Activated naive CD4-positive, alpha-beta T cell treated with anti-CD3 and anti-CD28 coated beads, Interleukin-2, amount 50 U/mL, for 24 hours (primary cell): ENCODE measurements at regions not wholly inside any gene's neighbourhood (a gene's known extent, or its start where the extent isn't known, plus 50 kb on each side); places are given as distances from the start of the nearest gene placed in this dataset.
A peak's percentile ranks its signal among the peaks of the same experiment; 100 is the strongest.

Experiments
- H3K27ac Mint-ChIP-seq: one replicate; pipeline ENCODE4 v1.8.0; 2021; ENCODE audit warnings: mild to moderate bottlenecking, mixed read lengths
- H3K27me3 Mint-ChIP-seq: one replicate; pipeline ENCODE4 v1.8.0; 2021; ENCODE audit warnings: mixed read lengths
- H3K36me3 Mint-ChIP-seq: one replicate; pipeline ENCODE4 v1.8.0; 2021; ENCODE audit warnings: mixed read lengths
- H3K4me1 Mint-ChIP-seq: one replicate; pipeline ENCODE4 v1.8.0; 2021; ENCODE audit warnings: mixed read lengths
- H3K4me3 Mint-ChIP-seq: one replicate; pipeline ENCODE4 v1.8.0; 2021; ENCODE audit warnings: mild to moderate bottlenecking, mixed read lengths
- H3K9me3 Mint-ChIP-seq: one replicate; pipeline ENCODE4 v1.8.0; 2021; ENCODE audit warnings: mixed read lengths

DNA sequence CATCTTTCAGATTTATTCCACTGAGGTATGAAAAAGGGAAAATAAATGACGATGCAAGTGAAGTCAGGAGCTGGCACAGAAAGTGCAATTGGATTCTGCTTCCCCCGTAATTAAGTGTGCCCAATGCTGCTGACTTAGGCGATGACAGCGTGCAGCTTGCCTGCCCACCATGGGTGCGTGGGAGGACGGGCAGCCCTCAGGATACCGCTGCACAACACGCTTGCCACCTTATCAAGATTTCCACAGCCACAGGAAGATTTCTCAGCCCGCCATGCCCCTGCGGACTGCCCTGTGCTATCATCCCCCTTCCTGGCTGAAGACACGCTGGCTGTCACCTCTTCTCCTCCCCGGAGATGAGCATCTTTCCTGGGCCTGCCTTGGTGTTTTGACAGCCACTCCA lies 103.3 kb upstream of the BACH2 start:
- Mint-ChIP-seq H3K27ac (peak overlapping the region; percentile 93), H3K36me3 (no peaks in the 10 kb centered on the region), H3K27me3 (no peaks in the 10 kb centered on the region), H3K4me1 (peaks cover 85% of the 10 kb centered on the region), H3K4me3 (peak overlapping the region; percentile 40), H3K9me3 (no peaks in the 10 kb centered on the region)

DNA sequence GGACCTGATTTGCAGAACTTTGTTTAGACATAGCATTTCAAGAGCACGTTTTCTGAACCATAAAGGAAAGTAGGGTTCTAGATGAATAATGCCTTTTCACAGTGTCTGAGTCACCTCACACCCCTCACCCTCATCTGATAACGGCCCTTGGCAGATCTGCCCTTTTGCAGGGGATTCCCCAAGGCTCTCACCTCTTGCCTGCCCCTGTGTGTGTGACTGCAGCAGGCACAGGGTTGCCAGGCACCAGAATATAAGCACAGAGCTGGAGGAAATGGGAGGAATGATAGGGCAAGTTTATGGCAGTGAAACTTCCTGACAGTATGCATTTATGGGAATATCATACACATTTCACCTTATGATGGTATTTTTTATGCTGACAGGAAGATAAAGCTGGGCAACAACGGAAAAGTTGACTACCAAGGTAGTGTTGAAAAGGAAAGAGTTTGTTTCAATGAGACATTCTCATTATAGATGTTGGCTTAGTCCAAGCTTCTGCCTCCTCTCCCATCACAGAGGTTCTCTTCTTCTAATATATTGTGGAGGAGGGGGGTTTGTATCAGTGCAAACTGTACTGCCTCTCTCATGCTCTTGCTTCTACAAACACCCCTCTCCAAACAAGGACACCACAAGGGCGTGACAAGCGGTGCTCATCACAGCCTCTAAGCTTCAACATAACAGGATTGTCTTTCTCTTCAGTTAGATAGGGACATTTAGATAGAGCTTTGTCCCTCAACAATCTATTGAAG lies 101.5 kb upstream of the BACH2 start:
- peaks cover 89% of the 10 kb centered on the region for H3K4me1 Mint-ChIP-seq
- H3K9me3 Mint-ChIP-seq: no peaks in the 10 kb centered on the region

DNA sequence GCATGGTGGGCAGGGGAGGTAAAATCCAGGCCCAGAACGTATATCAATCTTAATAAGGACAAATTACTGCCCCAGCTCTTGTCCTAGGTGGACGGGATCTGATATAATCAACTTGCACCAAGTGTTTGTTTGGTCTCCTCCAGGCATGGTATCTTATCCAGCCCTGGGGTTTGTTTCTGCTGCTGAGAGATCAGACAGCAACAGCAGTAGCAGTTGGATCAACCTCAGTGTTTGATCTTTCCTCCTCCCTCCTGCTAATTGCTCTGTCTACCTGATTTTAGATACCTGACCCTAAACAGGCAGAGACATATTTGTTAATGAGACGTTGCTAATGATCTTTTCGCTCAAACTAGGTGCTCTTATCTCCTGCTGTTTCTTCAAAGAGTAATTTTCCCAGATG lies 100.4 kb upstream of the BACH2 start:
- Mint-ChIP-seq H3K9me3 (no peaks in the 10 kb centered on the region), H3K27me3 (no peaks in the 10 kb centered on the region), H3K4me3 (peak overlapping the region; percentile 40), H3K27ac (peak overlapping the region; percentile 93), H3K36me3 (no peaks in the 10 kb centered on the region), H3K4me1 (peaks cover 83% of the 10 kb centered on the region)

More for the DNA sequence above, 101.5 kb upstream of the BACH2 start:
- H3K27ac Mint-ChIP-seq: peak overlapping the region; percentile 93
- peak overlapping the region; percentile 40 for H3K4me3 Mint-ChIP-seq
- H3K27me3 Mint-ChIP-seq: no peaks in the 10 kb centered on the region
- H3K36me3 Mint-ChIP-seq: no peaks in the 10 kb centered on the region

DNA sequence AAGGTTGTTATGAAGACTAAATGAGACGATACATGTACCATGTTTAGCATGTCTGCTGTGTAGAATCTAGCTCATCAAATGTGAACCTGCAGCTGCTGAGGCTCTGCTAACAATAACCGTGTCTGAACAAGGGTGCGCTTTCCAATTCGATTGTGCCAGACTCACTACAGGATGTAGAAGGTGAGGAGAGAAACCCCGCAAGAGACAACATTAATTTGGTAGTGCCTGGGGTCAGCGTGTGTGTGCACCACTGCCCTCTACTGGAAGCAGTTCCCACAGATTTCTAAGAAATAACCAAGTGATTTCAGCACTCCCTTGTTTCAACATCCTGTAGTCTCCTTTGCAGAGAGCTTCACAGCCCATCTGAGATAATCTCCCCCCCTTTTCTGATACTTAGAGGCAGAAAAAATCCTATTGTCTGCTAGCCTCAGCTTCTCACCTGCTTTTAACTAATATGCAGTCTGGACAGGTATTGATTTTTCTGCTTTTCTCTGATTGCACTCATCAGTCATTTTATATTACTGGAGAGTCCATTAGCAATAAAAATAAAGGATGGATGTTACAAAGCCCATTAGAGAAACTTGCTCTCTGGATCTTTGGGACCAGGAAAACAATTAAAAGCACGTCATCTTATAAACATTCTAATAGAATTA lies 96.7 kb upstream of the BACH2 start:
- Mint-ChIP-seq H3K27ac (peak overlapping the region; percentile 80), H3K36me3 (no peaks in the 10 kb centered on the region), H3K27me3 (no peaks in the 10 kb centered on the region), H3K4me3 (peak overlapping the region; percentile 56), H3K9me3 (no peaks in the 10 kb centered on the region), H3K4me1 (peaks cover 71% of the 10 kb centered on the region)

DNA sequence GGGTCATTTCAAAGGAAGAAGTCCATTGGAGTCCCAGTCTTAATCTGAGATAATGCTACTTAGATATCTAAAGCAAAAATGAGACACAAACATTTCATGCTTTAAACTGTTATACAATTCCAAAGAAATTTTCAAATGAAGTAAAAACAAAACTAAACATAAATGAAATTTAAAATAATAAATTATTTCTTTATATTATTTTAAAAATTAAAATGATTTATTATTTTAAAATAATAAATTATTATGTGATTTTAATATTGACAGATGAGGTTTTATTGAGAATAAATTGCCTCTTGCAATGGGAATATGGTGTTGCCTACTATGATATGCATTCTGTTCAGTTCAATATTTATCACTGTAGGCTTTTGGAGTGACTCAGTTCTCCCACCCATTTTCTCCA lies 93.7 kb upstream of the BACH2 start:
- no peaks in the 10 kb centered on the region for H3K9me3 Mint-ChIP-seq
- no peaks in the 10 kb centered on the region for H3K27me3 Mint-ChIP-seq
- H3K36me3 Mint-ChIP-seq: no peaks in the 10 kb centered on the region
- peaks cover 50% of the 10 kb centered on the region for H3K4me1 Mint-ChIP-seq
- H3K4me3 Mint-ChIP-seq: no peak overlapping the region
- no peak overlapping the region for H3K27ac Mint-ChIP-seq

DNA sequence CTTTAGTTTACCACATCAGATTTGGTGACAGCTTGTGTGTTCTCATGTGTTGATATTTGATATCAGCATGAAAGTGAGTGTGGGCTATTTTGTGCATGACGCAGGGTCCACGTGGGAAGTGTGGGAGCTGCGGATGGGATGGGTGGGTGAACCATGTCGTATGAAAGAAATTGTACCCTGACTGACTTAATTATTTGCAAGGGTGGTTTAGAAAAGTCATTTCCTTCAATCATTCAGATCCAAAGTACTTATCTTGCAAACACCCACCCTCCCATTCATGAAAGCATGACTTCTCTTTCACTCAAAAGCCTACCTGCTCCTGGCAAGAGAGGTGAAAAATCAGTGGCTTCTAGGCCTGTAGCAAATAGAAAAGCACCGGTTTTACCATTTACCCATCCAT lies 91.8 kb upstream of the BACH2 start:
- H3K27me3 Mint-ChIP-seq: no peaks in the 10 kb centered on the region
- peaks cover 48% of the 10 kb centered on the region for H3K4me1 Mint-ChIP-seq
- no peaks in the 10 kb centered on the region for H3K36me3 Mint-ChIP-seq
- no peaks in the 10 kb centered on the region for H3K9me3 Mint-ChIP-seq
- H3K4me3 Mint-ChIP-seq: no peak overlapping the region
- peak overlapping the region; percentile 13 for H3K27ac Mint-ChIP-seq

DNA sequence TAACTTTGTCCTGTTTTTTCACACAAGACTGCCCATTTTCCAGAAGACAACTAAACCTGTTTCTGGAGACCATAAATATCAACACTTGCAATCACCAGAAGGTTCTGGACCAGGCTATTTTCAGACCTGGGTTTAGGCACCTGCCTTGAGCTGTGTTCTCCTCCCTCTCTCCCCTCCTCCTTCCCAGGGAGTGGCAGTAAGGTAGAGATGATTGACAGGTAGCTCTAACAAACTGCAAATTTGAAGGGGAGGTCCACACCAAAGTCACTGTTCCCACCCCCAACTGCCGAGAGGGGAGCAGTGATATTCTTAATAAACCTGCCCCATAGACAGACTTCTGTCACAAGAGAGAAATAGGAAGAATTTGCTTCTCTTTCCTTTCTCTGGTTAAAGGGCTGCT lies 91.2 kb upstream of the BACH2 start:
- peaks cover 48% of the 10 kb centered on the region for H3K4me1 Mint-ChIP-seq
- peak overlapping the region; percentile 13 for H3K27ac Mint-ChIP-seq
- H3K4me3 Mint-ChIP-seq: peak overlapping the region; percentile 31
- no peaks in the 10 kb centered on the region for H3K27me3 Mint-ChIP-seq
- no peaks in the 10 kb centered on the region for H3K36me3 Mint-ChIP-seq
- no peaks in the 10 kb centered on the region for H3K9me3 Mint-ChIP-seq

DNA sequence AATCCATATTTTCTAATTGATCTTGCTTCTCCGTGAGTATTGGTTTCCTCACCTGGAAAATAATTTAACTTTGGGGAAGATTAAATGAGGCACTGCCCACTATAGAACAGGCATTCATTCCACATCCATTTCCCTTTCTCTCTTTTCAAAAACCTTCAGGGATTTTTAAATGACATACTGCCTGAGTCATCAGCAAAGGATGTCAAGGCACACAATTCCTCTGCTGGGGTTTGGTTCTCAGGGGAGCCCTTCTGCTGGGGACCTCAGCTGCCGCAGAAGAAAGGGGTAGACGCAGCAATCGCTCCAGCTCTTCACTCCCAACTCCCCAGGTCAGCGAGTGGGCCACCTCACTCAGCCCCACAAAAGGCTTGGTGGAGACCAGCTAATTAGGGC lies 90.7 kb upstream of the BACH2 start:
- Mint-ChIP-seq H3K27ac (peak overlapping the region; percentile 41), H3K27me3 (no peaks in the 10 kb centered on the region), H3K9me3 (no peaks in the 10 kb centered on the region), H3K4me1 (peaks cover 51% of the 10 kb centered on the region), H3K4me3 (no peak overlapping the region), H3K36me3 (no peaks in the 10 kb centered on the region)

DNA sequence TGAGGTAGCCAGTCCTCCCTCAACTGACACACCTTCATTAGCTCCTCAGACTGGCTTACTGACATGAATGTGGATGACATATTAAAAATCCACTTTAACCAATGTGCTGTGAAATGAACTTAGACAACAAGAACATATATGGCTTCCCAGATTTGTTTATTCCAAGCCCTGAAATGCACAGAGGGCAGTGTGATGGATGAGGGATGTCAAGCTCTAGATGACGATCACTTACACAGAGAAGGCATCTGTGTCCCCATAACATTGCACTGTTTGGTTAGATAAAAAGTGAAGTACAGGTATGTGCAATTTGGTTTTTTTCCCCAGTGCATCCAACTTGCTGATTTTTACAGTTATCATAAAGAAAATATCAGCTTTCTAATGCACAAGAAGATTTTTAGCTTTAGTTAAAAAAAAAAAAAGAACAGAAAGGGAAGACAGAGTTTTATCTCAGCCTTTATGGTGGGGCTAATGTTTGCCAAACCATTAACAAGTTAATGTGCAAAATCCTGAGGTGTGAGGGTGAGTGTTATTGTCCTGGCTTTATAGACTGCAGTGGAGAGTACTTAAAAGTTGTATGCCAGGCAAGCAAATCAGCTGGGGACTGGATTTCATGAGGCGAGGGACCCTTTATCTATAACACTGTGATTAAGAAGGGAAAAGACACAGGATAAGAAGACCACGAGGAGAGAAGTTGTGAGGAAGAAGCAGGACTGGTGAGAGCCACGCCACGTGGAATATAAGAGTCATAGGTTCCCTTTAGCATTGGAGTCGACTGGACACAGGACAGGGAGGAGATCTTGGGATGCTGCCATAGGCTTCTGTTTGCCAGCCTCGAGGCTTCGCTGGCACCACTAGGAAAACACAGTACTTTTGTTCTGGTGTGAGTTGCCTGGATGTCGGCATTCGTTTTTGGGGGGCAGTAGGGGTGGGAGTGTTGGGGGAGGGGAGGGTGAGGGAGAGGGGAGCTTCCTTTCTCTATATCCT lies 90.0 kb upstream of the BACH2 start:
- Mint-ChIP-seq H3K4me1 (peaks cover 55% of the 10 kb centered on the region), H3K27me3 (no peaks in the 10 kb centered on the region), H3K4me3 (no peak overlapping the region), H3K9me3 (no peaks in the 10 kb centered on the region), H3K36me3 (no peaks in the 10 kb centered on the region), H3K27ac (no peak overlapping the region)

DNA sequence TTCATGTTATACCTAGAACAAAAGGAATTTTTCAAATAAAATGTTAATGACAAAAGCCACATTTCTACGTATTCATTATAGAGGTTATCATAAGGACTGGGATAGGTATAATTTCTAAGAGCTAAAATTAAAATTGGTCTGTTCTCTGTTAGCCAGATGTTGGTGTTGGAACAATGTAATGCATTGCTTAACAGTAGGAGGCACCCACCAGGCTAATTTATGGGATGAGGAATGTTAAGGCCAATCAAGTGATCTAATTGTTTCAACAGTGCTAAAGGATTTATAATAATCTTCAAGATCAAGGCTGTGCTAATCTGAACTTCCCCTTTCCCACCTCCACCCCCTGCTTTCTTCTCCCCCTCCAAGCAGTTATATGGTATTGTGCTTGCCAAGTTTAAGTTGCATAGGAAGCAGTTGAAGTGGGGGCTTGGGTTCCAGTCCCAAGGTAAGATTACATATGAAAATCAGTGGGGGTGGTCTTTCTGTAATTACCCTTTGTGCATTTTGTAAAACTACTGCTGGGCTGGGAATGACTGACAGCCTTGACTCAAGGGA lies 89.2 kb upstream of the BACH2 start:
- Mint-ChIP-seq H3K4me3 (no peak overlapping the region), H3K27ac (no peak overlapping the region), H3K4me1 (peaks cover 54% of the 10 kb centered on the region), H3K36me3 (no peaks in the 10 kb centered on the region), H3K27me3 (no peaks in the 10 kb centered on the region), H3K9me3 (no peaks in the 10 kb centered on the region)

DNA sequence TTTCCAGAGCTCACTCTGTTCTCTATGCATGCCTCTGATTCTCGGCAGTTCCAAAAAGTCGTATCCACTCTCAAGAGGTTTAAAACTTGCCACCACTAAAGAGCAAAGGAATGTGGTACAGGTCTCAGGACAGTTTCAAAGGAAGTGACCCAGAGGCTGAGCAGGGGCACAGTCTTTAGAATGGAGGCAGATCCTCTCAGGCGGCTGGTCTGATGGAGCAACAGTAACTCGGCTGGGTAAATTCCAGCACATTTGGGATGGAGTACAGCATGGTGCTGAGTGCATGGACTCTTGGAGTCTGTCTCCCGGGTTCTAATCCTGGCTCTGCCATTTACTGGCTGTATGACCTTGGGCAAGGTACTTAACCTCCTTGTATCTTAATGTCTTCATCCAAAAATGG lies 88.1 kb upstream of the BACH2 start:
- Mint-ChIP-seq H3K4me1 (peaks cover 51% of the 10 kb centered on the region), H3K27ac (no peak overlapping the region), H3K4me3 (no peak overlapping the region), H3K27me3 (no peaks in the 10 kb centered on the region), H3K36me3 (no peaks in the 10 kb centered on the region), H3K9me3 (no peaks in the 10 kb centered on the region)

DNA sequence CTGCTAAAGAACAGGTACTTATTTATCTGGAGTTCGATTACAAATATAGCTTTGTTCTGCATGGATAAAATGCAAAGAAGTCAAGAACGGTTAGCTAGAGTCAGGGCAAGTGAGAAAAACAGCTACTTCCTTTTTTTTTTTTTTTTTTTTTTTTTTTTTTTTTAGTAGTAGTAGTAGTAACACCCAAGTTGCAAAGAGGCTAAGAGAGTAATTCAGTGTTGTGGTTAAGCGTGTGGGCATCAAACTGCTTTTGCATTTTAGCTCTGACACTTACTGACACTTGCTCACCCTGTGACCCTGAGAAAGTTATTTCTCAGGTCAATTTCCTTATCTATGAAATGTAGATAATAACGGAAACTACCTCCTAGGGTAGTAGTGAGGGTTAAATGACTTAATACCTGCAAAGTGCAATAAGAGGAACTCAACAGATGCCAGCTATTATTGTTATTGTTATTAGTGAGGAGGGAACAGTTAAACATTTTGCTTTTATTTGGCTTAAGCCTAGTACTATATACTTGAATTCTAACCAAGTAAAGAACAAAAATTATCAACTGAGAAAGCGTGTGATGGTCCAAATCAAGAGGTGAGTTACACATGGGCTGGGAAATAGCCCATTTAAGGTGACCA lies 86.7 kb upstream of the BACH2 start:
- Mint-ChIP-seq H3K27me3 (no peaks in the 10 kb centered on the region), H3K36me3 (no peaks in the 10 kb centered on the region), H3K9me3 (no peaks in the 10 kb centered on the region), H3K4me1 (peaks cover 37% of the 10 kb centered on the region), H3K27ac (peak overlapping the region; percentile 63), H3K4me3 (peak overlapping the region; percentile 40)

DNA sequence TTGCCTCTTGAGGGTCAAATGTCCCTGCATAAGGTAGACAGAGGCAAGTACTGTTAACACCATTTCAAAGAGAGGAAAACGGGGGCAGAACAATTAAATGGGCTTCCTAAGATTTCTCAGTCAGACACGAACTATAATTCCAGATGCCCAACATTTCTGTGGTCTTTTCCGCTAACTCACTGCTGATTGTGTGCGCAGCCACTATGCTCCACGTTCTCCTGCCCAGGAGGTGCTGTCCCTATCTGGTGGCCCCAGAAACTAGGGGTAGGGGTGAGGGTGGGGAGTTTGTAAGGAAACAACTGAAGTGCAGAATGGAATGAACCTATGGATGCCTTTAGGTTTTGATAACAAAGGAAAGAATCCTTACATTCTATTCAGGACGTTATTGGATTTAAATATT lies 86.1 kb upstream of the BACH2 start:
- Mint-ChIP-seq H3K9me3 (no peaks in the 10 kb centered on the region), H3K36me3 (no peaks in the 10 kb centered on the region), H3K27me3 (no peaks in the 10 kb centered on the region), H3K4me3 (no peak overlapping the region), H3K4me1 (peaks cover 32% of the 10 kb centered on the region), H3K27ac (peak overlapping the region; percentile 63)

DNA sequence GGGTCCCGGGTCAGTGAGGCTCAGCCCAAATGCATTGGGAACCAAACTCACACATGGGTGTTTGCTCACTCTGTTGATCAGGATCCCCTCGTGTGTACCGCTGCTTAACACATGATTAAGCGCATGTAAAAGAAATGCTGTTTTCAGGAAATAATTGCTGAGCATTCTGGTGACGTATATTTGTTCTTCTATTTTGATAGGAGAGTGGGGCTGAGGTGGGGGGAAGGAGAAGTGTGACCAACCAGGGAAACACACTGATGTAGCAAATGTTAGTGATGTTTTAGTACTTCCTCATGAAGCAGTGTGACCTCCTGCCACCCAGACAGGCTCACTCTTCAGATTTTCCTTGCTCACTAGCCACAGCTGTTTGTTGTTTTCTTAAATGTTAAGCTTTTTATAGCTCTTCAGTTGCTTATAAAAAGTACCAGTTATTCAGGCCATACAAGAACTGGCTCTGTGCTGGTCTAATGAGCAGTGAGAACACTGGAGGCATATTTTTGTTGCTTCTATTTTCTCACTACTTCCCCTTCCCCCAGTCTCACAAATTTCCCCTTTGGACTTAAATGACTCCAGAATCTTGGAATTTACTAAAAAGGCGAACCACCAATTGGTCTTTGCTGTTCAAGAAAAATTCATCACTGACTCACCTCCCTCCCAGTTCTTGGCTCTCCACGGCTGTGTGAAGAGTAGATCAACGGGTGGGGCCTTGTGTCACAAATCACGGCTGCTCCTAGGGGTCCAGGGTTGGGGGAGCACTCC lies 79.2 kb upstream of the BACH2 start:
- no peak overlapping the region for H3K4me3 Mint-ChIP-seq
- peaks cover 2% of the 10 kb centered on the region for H3K4me1 Mint-ChIP-seq
- H3K27me3 Mint-ChIP-seq: no peaks in the 10 kb centered on the region
- no peaks in the 10 kb centered on the region for H3K9me3 Mint-ChIP-seq
- no peaks in the 10 kb centered on the region for H3K36me3 Mint-ChIP-seq
- H3K27ac Mint-ChIP-seq: no peak overlapping the region
